ENCODE measurements at regions not wholly inside any gene's neighbourhood (a gene's known extent, or its start where the extent isn't known, plus 50 kb on each side); places are given as distances from the start of the nearest gene placed in this dataset.

DNA sequence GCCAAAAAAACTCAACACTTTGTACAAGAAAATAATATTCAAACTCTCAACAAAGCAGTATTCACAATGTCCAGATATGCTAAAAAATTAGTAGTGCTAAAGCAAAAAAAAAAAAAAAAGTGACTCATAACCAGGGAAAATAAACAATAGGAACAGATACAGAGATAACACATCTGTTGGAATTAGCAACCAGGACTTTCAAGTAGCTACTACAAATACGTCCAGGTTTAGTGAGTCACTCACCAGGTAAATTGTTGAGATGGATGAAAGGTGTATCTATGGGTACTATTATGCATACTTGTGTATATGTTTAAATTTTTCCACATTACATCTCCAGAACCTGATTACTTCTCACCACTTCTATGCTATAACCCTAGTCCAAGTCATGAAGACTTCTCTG lies 144.8 kb upstream of the SLC35F3 start:
- TF ChIP-seq POLR2A (IDR thresholded peaks at IDR 0.05) (no peak), CTCF (IDR thresholded peaks at IDR 0.05) (no peak)
